HL-60 (cell line): ENCODE measurements at regions not wholly inside any gene's neighbourhood (a gene's known extent, or its start where the extent isn't known, plus 50 kb on each side); places are given as distances from the start of the nearest gene placed in this dataset.

ENCODE experiments used
- TF ChIP-seq, protein P1 (sequence below): IDR thresholded peaks from one replicate; pipeline ENCODE4 v1.5.1; 2011; ENCODE audit warnings: low read length, control low read depth, inconsistent platforms; ENCODE audit not compliant: insufficient read depth
- TF ChIP-seq, protein P2 (sequence below): IDR thresholded peaks from 2 replicates; pipeline ENCODE4 v1.6.1; 2012; ENCODE audit warnings: low read depth; ENCODE audit not compliant: insufficient replicate concordance

DNA sequence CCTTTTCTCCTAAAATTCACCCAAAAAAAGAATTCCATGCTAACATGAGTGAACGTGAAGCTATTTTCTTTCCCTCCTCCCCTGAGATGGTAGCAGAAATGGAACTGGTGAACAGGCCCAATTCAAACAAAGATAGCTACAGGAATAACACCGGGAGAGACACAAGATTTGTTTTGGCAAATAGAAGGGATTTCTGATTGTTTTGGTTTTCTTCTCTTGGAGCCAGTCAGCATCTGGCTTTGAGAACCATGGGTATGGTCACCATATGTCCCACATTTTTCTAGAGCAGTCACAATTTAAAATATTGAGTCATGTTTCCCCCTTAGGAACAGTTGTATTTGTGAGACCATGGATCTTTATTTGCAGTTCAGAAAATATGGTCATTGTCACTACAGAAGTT is 214.1 kb downstream of the FAM76B start:
- TF ChIP-seq, protein P1, sequence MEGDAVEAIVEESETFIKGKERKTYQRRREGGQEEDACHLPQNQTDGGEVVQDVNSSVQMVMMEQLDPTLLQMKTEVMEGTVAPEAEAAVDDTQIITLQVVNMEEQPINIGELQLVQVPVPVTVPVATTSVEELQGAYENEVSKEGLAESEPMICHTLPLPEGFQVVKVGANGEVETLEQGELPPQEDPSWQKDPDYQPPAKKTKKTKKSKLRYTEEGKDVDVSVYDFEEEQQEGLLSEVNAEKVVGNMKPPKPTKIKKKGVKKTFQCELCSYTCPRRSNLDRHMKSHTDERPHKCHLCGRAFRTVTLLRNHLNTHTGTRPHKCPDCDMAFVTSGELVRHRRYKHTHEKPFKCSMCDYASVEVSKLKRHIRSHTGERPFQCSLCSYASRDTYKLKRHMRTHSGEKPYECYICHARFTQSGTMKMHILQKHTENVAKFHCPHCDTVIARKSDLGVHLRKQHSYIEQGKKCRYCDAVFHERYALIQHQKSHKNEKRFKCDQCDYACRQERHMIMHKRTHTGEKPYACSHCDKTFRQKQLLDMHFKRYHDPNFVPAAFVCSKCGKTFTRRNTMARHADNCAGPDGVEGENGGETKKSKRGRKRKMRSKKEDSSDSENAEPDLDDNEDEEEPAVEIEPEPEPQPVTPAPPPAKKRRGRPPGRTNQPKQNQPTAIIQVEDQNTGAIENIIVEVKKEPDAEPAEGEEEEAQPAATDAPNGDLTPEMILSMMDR = no peak
- TF ChIP-seq, protein P2, sequence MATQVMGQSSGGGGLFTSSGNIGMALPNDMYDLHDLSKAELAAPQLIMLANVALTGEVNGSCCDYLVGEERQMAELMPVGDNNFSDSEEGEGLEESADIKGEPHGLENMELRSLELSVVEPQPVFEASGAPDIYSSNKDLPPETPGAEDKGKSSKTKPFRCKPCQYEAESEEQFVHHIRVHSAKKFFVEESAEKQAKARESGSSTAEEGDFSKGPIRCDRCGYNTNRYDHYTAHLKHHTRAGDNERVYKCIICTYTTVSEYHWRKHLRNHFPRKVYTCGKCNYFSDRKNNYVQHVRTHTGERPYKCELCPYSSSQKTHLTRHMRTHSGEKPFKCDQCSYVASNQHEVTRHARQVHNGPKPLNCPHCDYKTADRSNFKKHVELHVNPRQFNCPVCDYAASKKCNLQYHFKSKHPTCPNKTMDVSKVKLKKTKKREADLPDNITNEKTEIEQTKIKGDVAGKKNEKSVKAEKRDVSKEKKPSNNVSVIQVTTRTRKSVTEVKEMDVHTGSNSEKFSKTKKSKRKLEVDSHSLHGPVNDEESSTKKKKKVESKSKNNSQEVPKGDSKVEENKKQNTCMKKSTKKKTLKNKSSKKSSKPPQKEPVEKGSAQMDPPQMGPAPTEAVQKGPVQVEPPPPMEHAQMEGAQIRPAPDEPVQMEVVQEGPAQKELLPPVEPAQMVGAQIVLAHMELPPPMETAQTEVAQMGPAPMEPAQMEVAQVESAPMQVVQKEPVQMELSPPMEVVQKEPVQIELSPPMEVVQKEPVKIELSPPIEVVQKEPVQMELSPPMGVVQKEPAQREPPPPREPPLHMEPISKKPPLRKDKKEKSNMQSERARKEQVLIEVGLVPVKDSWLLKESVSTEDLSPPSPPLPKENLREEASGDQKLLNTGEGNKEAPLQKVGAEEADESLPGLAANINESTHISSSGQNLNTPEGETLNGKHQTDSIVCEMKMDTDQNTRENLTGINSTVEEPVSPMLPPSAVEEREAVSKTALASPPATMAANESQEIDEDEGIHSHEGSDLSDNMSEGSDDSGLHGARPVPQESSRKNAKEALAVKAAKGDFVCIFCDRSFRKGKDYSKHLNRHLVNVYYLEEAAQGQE = no peak
